ENCODE measurements at regions not wholly inside any gene's neighbourhood (a gene's known extent, or its start where the extent isn't known, plus 50 kb on each side); places are given as distances from the start of the nearest gene placed in this dataset.

- H3K36me3 ChIP-seq (ENCODE audit: control insufficient read depth, insufficient read depth, low read length): no peaks in the 10 kb centered on the region
- TF ChIP-seq FOXM1 (IDR thresholded peaks at IDR 0.05; ENCODE audit: low read depth) (no peak), FOXM1 (CRISPR knock-in tag; IDR thresholded peaks at IDR 0.05; ENCODE audit: low read depth) (no peak), ZNF395 (CRISPR knock-in tag; IDR thresholded peaks at IDR 0.05) (no peak), SMARCB1 (IDR thresholded peaks at IDR 0.05; ENCODE audit: insufficient read length, low read depth) (no peak)
- no peaks in the 10 kb centered on the region for H3K9me1 ChIP-seq (ENCODE audit: control insufficient read depth, insufficient read depth, low read length)
- H3K9ac ChIP-seq (ENCODE audit: insufficient read depth in 1 of 2, low read depth in 2 of 2, low read length in 2 of 2): no peak overlapping the region
- no peaks in the 10 kb centered on the region for H3K4me1 ChIP-seq (replicated peaks in 1 of 2; ENCODE audit: control insufficient read depth in 2 of 2, insufficient read depth in 2 of 2, low read length in 2 of 2)
- H2AFZ ChIP-seq (ENCODE audit: low read depth, low read length): no peak overlapping the region
- no TSS peak for BruUV-seq (replicated peaks)
- DNase-seq (ENCODE audit: extremely low read depth in 1 of 4, low spot score in 3 of 4) (no peak), ATAC-seq (no peak), FAIRE-seq (no peak)
- ChIA-PET POLR2A (no interaction called here), CTCF (ENCODE audit: low intra/inter-chr PET ratio) (no interaction called here)
- in situ Hi-C loops (cut with MboI): no loop called here
- H3K79me2 ChIP-seq (ENCODE audit: control insufficient read depth, insufficient read depth, low read length): no peaks in the 10 kb centered on the region
- no peaks in the 10 kb centered on the region for H3K9me3 ChIP-seq (replicated peaks; ENCODE audit: control insufficient read depth, insufficient read depth, low read depth, low read length)
- WGBS (ENCODE audit: insufficient coverage, low coverage, missing lambda C conversion rate): 3% methylated on average over 2 of the region's 2 CpGs
- 0 out of 5 replicates have a peak, but pooled peaks cover 0 to 2% of the 10 kb centered on the region in 2 experiments for H3K27me3 ChIP-seq (ENCODE audit: control insufficient read depth in 2 of 2, insufficient read depth in 2 of 2, low read length in 2 of 2)
- H3K27ac ChIP-seq (ENCODE audit: extremely low read depth, low read depth, low read length): no peak overlapping the region
- no peak overlapping the region for H3K4me3 ChIP-seq
- H4K20me1 ChIP-seq (replicated peaks; ENCODE audit: control insufficient read depth, insufficient read depth, low read length): no peaks in the 10 kb centered on the region
- intact Hi-C loops (cut with micrococcal nuclease): no loop called here
- no peak overlapping the region for H3K4me2 ChIP-seq (ENCODE audit: insufficient read depth, low read length)
These were observed 181.5 kb downstream of the CWF19L2 start for GRCh38 chr11:107276077-107276476.

GRCh38 chr11:107275632-107276031, 182.0 kb downstream of the CWF19L2 start:
- no peak for ATAC-seq
- ChIA-PET CTCF (ENCODE audit: low intra/inter-chr PET ratio) (no interaction called here), POLR2A (no interaction called here)
- H3K9me3 ChIP-seq (replicated peaks; ENCODE audit: control insufficient read depth, insufficient read depth, low read depth, low read length): no peaks in the 10 kb centered on the region
- in situ Hi-C loops (cut with MboI): no loop called here
- H3K4me1 ChIP-seq (replicated peaks in 1 of 2; ENCODE audit: control insufficient read depth in 2 of 2, insufficient read depth in 2 of 2, low read length in 2 of 2): no peaks in the 10 kb centered on the region
- BruUV-seq (replicated peaks): no TSS peak
- H3K27ac ChIP-seq (ENCODE audit: extremely low read depth, low read depth, low read length): no peak overlapping the region
- no peak overlapping the region for H3K4me2 ChIP-seq (ENCODE audit: insufficient read depth, low read length)
- no peak for FAIRE-seq
- no peak overlapping the region for H2AFZ ChIP-seq (ENCODE audit: low read depth, low read length)
- intact Hi-C loops (cut with micrococcal nuclease): no loop called here
- H3K9ac ChIP-seq (ENCODE audit: insufficient read depth in 1 of 2, low read depth in 2 of 2, low read length in 2 of 2): no peak overlapping the region
- no peaks in the 10 kb centered on the region for H3K9me1 ChIP-seq (ENCODE audit: control insufficient read depth, insufficient read depth, low read length)
- DNase-seq (ENCODE audit: extremely low read depth in 1 of 4, low spot score in 3 of 4): no peak
- H3K27me3 ChIP-seq (ENCODE audit: control insufficient read depth in 2 of 2, insufficient read depth in 2 of 2, low read length in 2 of 2): 0 out of 5 replicates have a peak, but pooled peaks cover 0 to 2% of the 10 kb centered on the region in 2 experiments
- H3K36me3 ChIP-seq (ENCODE audit: control insufficient read depth, insufficient read depth, low read length): no peaks in the 10 kb centered on the region
- H3K79me2 ChIP-seq (ENCODE audit: control insufficient read depth, insufficient read depth, low read length): no peaks in the 10 kb centered on the region
- 0% methylated on average over 1 of the region's 1 CpG for WGBS (ENCODE audit: insufficient coverage, low coverage, missing lambda C conversion rate)
- H4K20me1 ChIP-seq (replicated peaks; ENCODE audit: control insufficient read depth, insufficient read depth, low read length): no peaks in the 10 kb centered on the region
- H3K4me3 ChIP-seq: no peak overlapping the region
- no peak for TF ChIP-seq E4F1 (CRISPR knock-in tag; IDR thresholded peaks at IDR 0.05; ENCODE audit: borderline replicate concordance)
- TF ChIP-seq CBX1 (IDR thresholded peaks at IDR 0.05; ENCODE audit: low read depth): no peak
- TF ChIP-seq NCOR1 (IDR thresholded peaks at IDR 0.05): no peak
- TF ChIP-seq CEBPG (CRISPR knock-in tag; IDR thresholded peaks at IDR 0.05): no peak
- no peak for TF ChIP-seq CEBPG (tag; conservative IDR thresholded peaks at IDR 0.05 in 1 of 2, IDR thresholded peaks at IDR 0.05 in 1 of 2)
- TF ChIP-seq DIDO1 (tag; IDR thresholded peaks at IDR 0.05; ENCODE audit: low read depth): no peak
- TF ChIP-seq EHMT2 (IDR thresholded peaks at IDR 0.05): no peak
- TF ChIP-seq CXXC5 (CRISPR knock-in tag; IDR thresholded peaks at IDR 0.05): no peak
- no peak for TF ChIP-seq TCFL5 (CRISPR knock-in tag; conservative IDR thresholded peaks at IDR 0.05)
- no peak for TF ChIP-seq ZNF212 (CRISPR knock-in tag; IDR thresholded peaks at IDR 0.05)
- no peak for TF ChIP-seq ZNF668 (CRISPR knock-in tag; IDR thresholded peaks at IDR 0.05)
- TF ChIP-seq NCOA1 (IDR thresholded peaks at IDR 0.05; ENCODE audit: low read depth): no peak
